ENCODE measurements at regions not wholly inside any gene's neighbourhood (a gene's known extent, or its start where the extent isn't known, plus 50 kb on each side); places are given as distances from the start of the nearest gene placed in this dataset.

DNA sequence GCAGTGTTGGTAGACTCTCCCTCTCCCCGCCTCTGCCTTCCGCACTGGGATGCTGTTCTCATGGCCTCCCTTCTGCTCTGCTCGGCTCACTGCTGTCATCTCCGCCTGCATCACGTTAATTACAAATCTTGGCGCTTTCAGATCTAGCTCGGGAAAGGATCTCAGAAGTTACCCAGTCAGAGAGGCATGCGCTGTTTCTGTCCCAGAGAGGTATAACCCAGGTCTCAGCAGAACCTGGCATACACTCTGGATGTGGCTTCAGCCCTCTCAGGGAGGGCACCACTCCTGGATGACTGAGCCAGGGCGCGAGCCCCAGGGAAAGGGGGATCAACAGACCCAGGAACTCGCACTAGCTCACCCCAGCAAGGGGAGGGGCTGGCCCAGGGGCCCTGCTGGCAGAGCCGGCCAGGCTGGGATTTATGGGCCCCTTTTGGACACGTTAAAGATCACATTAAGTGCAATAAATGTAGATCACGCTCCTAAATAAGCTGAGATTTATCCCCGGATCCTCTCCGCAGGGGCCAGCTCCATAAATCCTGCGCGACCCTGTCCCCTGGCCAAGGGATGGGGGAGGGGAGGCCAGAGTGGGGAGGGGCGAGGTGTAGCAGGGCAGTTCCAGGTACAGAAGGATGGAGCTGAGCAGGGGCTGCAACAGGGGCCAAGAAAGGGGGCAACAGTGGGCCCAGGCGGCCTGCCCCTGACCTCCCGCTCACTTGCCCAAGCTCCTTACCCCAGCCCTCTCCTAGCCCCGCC lies 101.3 kb upstream of the ZBTB40 start:
- no peak for DNase-seq (ENCODE audit: low spot score)

DNA sequence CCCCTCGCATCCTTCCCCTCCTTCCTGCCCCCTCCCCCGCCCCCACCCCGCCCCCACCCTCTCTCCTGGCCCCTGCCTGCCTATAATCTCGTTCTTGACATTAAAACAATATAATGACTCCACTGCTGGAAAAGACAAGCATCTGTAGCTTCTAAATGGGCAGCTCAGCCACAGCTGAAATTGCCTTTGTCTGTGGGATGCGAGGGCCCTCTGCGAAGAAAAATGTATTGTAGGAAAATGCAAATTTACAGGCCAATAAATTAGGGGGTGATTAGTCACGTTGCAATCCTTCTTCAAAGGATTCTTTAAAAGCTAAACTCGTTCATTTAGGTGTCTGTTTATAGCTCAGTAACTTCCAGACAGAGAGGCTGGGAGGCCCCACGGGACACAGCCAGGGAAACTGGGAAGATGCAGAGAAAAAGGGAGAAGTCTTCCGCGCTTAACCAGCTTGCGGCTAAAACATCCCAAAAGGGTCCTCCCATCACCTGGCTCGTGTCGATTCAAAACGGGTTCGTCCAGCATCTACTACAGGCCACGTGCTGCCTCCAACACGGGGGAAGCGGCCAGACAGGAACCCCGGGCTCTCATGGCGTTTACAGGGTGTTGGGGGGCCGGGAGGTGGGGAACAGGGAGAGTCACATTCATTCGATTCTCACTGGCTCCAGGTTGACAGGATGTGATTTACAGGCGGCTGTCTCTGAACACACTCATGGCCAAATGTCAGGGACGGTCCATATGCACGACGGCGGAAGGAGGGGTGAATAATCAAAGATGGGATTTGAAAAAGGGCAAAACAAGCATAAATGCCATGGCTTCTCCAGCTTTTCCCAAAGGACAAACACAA lies 100.5 kb upstream of the ZBTB40 start:
- no peak for DNase-seq (ENCODE audit: low spot score)

DNA sequence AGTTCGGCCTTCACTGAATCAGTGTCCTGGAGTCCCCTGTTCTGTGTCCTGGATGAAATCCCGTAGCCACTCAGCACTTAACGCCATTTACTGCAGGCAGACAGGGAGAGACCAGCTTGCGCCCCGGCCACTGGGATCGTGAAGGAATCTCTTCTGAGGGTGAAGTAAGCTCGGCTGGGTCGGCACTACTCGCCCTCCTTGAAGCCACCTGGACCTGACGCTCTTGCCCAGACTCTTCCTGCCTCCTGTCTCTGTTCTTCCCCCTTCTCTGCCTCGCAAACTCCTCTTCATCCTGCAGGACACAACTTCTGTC lies 99.9 kb upstream of the ZBTB40 start:
- no peak for DNase-seq (ENCODE audit: low spot score)

DNA sequence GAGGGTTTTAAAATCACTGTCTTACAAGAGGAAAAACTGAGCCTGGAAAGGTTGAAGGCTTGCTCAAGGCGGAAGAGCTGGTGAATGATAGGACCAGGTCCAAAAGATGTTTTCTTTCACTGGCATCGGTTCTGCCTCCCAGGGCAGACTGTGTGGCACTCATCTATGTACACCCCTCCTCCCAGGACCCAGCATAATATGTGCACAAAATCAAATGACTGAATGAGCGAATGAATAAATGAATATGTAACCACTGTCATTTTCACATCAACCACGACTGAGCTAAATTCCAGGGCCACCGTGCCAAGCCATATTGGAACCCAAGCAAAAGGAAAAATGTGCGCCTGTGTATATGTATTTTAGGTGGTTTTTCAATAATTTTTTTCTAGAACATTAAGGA lies 99.3 kb upstream of the ZBTB40 start:
- no peak for DNase-seq (ENCODE audit: low spot score)

DNA sequence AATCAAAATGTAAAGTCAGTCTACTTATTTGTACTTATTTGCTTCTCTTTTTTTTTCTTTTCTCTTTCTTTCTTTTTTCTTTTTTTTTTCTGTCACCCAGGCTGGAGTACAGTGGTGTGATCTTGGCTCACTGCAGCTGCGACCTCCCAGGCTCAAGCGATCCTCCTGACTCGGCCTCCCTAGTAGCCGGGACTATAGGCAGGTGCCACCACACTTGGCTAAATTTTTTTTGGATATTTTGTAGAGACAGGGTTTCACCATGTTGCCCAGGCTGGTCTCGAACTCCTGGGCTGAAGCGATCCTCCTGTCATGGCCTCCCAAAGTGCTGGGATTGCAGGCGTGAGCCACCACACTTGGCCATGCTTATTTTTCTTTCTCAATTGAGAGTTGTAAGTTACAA lies 98.8 kb upstream of the ZBTB40 start:
- DNase-seq (ENCODE audit: low spot score): no peak

DNA sequence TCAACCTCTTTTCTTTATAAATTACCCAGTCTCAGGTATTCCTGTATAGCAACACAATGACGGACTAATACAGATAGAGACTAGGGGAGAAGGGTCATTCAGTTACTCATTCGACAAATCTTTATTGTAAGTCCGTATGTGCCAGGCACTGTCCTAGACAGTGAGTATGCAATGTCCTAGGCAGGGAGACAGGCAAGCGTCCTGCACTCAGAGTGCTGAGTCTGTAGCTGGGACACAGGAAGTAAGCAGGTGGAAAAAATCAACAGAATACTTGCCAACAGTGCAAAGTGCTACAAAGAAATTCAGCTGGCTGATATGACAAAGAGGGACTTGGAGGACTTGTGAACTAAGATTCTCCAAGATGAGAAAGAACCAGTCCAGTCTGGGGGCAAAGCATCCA lies 92.2 kb upstream of the ZBTB40 start:
- no peak for DNase-seq (ENCODE audit: low spot score)

DNA sequence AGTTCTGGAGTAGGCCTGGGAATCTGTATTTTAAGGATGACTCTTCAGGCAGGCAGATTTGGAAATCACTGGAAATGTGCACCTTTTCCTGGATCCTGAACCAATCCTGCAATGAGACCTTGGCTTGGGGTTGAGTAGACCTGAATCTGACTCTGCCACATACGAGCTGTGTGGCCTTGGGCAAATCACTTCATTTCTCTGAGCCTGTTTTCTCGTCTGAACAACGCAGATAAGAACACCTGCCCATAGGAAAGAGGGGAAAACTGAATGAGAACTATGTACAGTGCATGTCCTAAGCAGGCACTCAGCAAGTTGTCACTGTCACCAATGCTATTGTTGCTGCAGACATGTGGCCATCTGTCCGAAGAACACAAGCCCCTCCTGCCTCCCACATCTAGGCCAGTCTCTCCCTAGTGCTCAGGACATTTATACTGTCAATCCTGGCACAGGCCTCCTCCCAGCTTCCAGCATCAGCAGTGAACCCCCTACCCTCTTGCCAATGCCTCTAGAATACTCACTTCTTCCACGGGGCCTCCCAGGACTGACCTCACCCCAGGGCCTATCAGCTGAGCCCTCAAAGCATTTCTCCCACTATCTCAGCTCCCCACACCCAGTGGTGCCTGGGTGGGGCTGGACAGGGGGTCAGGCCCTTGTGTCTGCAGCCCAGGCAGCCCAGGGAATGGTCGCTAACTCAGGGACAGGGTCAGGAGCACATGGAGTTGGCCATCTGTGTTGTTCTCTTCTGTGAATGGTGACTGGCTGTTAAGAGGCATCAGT lies 88.8 kb upstream of the ZBTB40 start:
- no peak for DNase-seq (ENCODE audit: low spot score)

DNA sequence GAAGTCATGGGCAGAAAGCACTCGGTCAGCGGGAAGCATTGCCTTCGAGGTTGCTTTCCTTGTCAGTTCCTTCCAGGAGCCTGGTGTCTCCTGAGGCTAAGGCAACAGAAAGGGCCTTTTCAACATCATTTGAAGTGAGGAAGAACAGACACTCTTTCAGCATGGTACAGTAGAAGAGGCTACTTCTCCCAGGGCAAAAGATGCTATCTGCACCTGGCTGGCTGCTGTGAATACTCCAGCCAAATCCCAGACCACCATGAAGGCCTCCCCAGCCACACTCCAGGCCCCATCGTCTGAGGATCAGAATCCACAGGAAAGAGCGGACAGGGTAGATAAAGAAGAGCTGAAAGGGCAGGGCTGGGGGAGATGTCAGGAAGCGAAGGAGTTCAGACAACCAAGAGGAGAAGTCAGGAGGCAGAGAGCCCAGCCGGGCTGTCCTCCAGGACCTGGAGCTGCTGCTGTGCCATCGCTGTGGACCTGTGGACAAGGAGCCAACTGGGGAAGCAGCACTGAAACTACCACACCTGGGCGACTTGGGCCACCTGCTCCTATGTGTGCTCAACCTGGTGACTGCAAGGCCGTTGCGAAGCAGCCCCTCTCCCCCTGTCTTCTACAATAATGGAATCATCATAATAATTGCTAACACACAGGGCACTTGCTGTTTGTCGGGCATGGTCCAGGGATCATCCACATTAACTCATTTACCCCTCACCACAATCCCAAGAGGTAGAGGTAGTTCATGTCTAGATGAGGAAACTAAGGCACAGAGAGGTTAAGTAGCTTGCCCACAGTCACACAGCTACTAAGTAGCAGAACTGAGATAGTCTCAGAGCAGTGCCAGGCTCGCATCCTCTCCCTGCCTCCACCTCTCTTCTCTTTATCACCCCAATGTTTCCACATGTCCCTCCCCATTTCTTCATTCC lies 88.0 kb upstream of the ZBTB40 start:
- DNase-seq (ENCODE audit: low spot score): no peak

DNA sequence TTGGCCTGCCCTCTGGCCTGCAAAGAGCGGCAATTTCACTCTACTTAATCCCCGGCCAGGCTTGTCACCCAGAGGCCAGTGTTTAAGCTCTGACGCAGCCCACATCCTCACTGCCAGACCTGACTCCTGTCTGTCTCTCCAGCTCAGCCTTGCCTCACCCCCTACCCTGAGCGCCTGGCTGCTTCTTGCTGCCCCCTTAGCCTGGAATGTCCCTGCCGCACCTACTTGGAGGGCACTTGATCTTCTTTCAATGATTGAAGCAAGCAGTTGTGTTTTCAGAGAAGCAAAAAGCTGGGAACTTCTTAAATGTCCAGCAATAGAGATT lies 87.4 kb upstream of the ZBTB40 start:
- no peak for DNase-seq (ENCODE audit: low spot score)

DNA sequence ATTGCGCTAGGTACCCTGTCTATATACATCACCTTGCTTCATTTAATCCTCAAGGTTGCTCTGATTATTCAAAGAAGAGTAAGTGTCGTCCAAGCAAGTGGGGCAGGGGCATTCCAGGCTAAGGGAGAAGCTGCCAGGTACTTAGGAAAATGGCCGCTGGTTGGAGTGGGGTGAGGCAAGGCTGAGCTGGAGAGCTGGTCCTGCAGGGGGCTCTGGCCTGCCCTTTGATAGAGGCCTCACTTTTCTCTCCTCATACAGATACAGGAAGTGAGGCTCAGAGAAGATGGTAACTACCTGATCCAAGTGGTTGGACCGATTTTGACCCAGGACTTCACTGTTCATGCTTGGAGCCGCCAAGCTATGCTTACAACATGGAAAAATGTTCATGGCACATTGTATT lies 86.9 kb upstream of the ZBTB40 start:
- no peak for DNase-seq (ENCODE audit: low spot score)

DNA sequence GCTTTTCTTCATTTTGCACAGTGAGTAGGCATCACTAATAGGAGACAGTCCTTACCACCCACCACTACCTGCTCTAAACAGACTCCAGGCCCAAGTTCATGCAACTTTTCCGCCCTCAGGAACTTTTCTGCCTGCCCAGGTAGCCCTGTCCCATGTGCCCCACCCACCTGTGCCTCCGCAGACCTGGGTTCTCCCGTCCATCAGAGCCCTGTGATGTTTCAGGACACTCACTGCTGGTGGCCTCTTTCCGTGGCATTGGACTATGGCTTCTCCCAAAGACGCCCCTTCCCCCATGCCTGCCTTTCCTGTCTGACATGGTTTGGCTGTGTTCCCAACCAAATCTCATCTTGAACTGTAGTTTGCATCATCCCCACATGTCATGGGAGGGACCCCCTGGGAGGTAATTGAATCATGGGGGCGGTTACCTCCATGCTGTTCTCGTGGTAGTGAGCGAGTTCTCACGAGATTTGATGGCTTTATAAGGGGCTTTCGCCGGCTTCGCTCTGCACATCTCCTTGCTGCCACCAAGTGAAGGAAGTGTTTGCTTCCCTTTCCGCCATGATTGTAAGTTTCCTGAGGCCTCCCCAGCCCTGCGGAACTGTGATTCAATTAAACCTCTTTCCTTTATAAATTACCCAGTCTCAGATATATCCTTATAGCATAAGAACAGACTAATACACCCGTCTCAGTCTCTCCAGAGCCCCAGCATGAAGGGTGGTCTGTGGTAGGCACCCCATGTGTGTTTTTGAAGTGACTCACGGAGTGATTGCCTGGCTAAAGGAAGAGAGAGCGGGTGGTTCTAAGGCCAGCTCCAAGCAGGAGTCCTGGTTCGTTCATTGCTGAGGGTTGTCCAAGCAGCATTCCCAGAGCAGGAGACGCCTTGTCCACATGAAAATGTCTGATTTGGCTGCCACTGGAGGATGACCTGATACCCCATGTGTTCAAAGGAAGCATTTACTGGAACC lies 86.0 kb upstream of the ZBTB40 start:
- no peak for DNase-seq (ENCODE audit: low spot score)

DNA sequence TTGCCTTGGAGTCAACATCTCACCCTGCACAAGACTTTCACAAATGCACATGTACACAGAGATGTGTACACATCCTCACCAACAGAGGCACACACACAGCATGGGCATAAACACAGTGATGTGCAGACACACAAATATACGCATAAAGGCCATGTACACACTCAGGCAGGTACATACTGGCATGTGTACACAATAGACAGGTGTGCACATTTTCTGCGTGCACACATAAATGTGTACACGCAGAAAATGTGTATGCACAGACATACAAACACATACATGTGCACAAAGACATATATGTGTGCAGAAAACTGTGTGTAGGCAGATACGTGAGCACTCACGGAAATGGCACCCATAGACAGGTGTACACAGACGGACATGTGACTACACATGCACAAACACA lies 85.3 kb upstream of the ZBTB40 start:
- no peak for DNase-seq (ENCODE audit: low spot score)

DNA sequence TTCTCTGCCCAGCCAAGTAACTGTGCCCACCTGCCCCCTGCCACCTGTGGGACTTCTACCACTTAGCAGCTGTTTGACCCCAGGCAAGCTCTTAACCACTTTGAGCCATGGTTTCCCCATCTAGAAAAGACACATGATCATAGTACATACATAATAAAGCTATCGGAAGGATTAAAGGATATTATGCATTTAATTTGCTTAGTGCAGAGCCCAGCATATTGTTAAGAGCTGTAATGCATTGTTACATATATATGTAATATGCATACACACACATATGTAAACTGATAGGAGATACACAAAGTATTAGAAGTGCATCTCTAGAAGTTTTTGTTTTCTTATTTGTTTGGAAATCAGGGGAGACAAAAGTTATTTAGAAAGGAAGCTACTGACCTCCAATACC lies 83.5 kb upstream of the ZBTB40 start:
- no peak for DNase-seq (ENCODE audit: low spot score)

DNA sequence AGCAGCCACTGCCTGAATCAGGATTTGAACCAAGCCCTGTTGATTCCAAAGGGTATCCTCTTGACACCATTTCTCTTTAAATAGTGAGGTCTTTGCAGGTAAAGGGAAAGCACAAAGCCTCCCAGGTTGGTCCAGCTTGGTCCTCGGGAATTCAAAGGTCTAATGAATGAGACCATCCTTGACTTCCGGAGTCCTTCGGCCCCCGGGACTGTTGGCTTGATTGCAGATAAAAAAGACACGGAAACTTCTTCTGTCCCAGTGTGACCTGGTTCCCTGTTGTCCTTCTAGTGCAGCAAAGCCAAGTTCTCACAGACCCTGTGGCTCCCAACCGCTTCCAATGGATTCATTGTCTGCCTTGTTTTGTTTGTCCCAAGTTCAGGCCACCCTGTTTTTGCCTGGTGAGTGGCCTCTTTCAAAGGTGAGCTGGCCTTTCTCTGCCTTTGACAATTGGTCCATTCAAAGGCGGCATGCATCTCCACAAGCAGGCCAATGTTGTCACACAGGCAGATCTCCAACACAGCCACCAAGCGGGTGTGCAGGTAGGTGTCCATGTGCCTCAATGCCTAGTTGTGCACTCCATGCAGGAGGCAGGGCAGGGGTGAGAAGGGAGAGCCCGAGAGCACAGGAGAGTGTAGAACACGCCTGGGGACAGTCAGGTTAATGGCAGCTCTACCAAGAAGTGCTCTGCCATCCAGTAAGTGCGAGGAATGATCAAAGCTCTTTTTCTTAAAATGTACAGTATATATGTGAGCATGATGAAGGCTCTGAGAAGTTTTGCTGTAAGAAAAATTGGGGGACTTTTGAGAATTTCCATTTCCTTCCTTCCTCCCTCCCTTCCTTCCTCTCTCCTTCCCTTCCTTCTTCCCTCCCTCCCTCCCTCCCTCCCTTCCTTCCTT lies 82.1 kb upstream of the ZBTB40 start:
- DNase-seq (ENCODE audit: low spot score): no peak

DNA sequence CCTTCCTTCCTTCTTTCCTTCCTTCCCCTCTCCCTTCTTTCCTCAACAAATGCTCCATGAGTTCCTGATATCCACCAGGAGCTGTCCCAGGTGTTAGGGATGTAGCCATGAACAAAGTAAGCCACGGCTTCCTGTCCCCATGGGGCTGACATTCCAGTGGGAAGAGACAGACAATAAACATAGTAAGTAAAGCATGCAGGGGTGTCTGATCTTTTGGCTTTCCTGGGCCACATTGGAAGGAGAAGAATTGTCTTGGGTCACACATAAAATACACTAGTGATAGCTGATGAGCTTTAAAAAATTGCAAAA lies 81.5 kb upstream of the ZBTB40 start:
- no peak for DNase-seq (ENCODE audit: low spot score)

DNA sequence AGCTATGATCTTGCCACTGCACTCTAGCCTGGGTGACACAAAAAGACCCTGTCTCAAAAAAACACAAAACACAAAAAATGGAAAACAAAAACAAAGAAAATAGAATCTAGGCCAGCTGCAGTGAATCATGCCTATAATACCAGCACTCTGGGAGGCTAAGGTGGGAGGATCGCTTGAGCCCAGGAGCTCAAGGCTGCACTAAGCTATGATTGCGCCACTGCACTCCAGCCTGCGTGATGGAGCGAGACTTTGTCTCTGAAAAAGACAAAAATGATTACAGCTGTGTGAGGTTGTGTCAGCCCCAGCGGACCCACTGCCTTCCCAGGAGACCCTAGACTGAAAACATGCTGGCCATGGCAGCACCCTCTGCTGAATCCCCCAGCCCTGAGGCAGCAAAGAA lies 80.2 kb upstream of the ZBTB40 start:
- no peak for DNase-seq (ENCODE audit: low spot score)

DNA sequence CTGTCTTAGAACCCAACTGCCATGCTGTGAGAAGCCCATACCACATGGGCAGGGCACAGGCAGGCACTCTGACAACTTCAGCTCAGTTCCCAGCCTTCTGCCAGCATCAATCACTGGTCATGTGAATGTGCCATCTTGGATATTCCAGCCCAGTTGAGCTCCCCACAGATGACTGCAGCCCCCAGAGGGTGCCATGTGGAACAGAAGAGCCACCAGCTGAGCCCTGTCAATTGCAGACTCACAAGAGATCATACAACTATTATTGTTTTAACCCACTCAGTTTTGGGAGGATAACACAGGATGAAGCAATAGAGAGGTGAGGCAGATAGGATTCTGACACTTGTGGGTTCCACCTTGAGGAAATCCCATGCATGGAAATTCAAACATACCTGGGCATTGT lies 78.4 kb upstream of the ZBTB40 start:
- DNase-seq (ENCODE audit: low spot score): no peak

DNA sequence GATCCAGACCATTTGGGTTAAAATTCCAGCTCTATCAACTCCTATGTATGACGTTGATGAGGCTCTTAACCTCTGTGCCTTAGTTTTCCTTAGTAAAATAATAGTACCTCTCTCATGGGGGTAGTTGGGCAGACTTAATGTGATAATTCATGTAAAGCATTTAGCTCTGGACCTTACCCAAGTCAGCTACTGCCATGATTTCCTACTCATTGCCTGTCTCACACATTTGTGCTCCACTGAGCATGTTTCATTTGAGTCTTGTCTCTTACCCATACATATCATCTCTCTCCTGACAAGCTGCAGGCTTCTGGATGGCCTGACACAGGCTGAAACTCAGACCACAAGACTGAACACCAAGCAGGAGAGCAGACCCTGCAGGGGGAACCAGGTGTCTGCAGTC lies 77.7 kb upstream of the ZBTB40 start:
- no peak for DNase-seq (ENCODE audit: low spot score)

DNA sequence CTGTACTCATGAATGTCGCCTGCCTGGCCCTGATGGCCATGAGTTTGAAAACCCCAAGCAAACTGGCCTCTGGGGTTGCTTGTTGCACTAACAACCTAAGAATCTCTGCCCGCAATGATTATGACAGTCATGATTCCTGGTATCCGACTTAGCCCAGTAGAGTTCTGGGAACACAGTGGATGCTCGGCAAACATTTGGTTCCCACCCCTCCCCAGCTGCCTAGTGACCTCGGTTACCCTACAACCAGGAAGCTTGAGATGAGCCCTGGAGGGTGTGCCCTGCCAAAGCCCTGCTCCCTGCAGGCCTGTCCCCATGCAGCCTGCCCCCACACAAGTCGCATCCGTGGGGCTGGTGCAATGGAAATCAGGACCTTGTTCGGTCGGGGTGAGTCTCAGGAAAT lies 76.0 kb upstream of the ZBTB40 start:
- DNase-seq (ENCODE audit: low spot score): no peak

DNA sequence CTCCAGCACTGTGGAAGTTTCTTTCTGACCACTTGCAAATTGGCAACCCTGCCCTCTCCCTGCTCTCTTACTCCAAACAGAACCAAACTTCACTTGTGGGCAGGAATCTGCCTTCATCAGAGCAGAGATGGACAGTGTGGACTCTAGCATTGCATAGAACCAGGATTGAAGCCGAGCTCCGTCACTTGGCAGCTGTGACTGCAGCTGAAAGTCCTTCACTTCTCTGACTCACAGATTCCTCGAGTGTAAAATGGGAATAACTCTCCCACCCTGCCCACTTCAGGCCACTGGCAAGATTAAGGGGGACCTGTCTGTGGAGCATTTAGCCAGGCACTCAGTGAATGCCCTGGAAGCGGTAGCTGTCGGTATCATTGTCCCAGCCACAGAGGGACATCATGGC lies 75.7 kb upstream of the ZBTB40 start:
- no peak for DNase-seq (ENCODE audit: low spot score)
